NCI-H1092 treated with DMSO at 0.1 percent for 48 hours (cell line): ENCODE measurements at regions not wholly inside any gene's neighbourhood (a gene's known extent, or its start where the extent isn't known, plus 50 kb on each side); places are given as distances from the start of the nearest gene placed in this dataset.

Source experiments
- DNase-seq: peaks from one replicate; lab custom pipeline; 2025; lab: John Stamatoyannopoulos, UW

- DNase-seq = no peak
These were observed 69.5 kb upstream of the GATA5 start for GRCh38 chr20:62545271-62545670.

GRCh38 chr20:62545901-62546525, 70.2 kb upstream of the GATA5 start:
- no peak for DNase-seq

- no peak for DNase-seq
These were observed 70.8 kb upstream of the GATA5 start for GRCh38 chr20:62546606-62547005.

GRCh38 chr20:62547364-62547763, 71.6 kb upstream of the GATA5 start:
- DNase-seq = no peak

- no peak for DNase-seq
These were observed 72.7 kb upstream of the GATA5 start for GRCh38 chr20:62548471-62548870.

- no peak for DNase-seq
These were observed 73.2 kb upstream of the GATA5 start for GRCh38 chr20:62549029-62549428.

GRCh38 chr20:62549499-62550086, 73.8 kb upstream of the GATA5 start:
- no peak for DNase-seq

- DNase-seq = no peak
These were observed 74.4 kb upstream of the GATA5 start for GRCh38 chr20:62550087-62550632.

- DNase-seq = no peak
These were observed 75.9 kb upstream of the GATA5 start for GRCh38 chr20:62551407-62552323.

GRCh38 chr20:62552613-62553012, 76.8 kb upstream of the GATA5 start:
- DNase-seq = no peak

- no peak for DNase-seq
These were observed 77.5 kb upstream of the GATA5 start for GRCh38 chr20:62553136-62553837.

- DNase-seq = no peak
These were observed 78.0 kb upstream of the GATA5 start for GRCh38 chr20:62553838-62554161.

GRCh38 chr20:62554214-62554897, 78.6 kb upstream of the GATA5 start:
- no peak for DNase-seq

GRCh38 chr20:62554898-62555641, 79.3 kb upstream of the GATA5 start:
- DNase-seq = no peak

GRCh38 chr20:62555642-62556420, 80.0 kb upstream of the GATA5 start:
- DNase-seq = no peak

GRCh38 chr20:62557462-62557861, 81.7 kb upstream of the GATA5 start:
- DNase-seq = no peak

- DNase-seq = no peak
These were observed 82.2 kb upstream of the GATA5 start for GRCh38 chr20:62557999-62558408.

GRCh38 chr20:62558779-62559178, 83.0 kb upstream of the GATA5 start:
- DNase-seq = no peak

GRCh38 chr20:62560162-62560561, 82.1 kb upstream of the SLCO4A1 start:
- DNase-seq = no peak

- DNase-seq = no peak
These were observed 81.1 kb upstream of the SLCO4A1 start for GRCh38 chr20:62561182-62561581.
